Spinal cord (tissue), 9 donors: ENCODE measurements at regions not wholly inside any gene's neighbourhood (a gene's known extent, or its start where the extent isn't known, plus 50 kb on each side); places are given as distances from the start of the nearest gene placed in this dataset.
"Not testable (repeated sequence)": the region's sequence is repeated elsewhere in the genome, so short reads cannot be mapped to it uniquely, and the experiment has no call there.

Experiments used
- DNase-seq, 6 donors: peaks; one replicate each; pipeline versions ENCODE4 v3.0.0 to v3.0.0-alpha.2; 2013 to 2015; ENCODE audit warnings: low spot score in 6 of 6, low read depth in 4 of 6
- H3K27ac ChIP-seq: one replicate; pipeline ENCODE4 v1.5.1; 2013; ENCODE audit warnings: low read depth, low read length, control low read depth
- H3K27me3 ChIP-seq: one replicate; pipeline ENCODE4 v1.6.1; 2013; ENCODE audit warnings: low read length; ENCODE audit not compliant: control insufficient read depth, insufficient read depth
- H3K36me3 ChIP-seq: one replicate; pipeline ENCODE4 v1.6.1; 2013; ENCODE audit warnings: low read length; ENCODE audit not compliant: control insufficient read depth, insufficient read depth
- H3K4me1 ChIP-seq: one replicate; pipeline ENCODE4 v1.6.1; 2013; ENCODE audit warnings: low read length; ENCODE audit not compliant: control insufficient read depth, insufficient read depth
- H3K4me3 ChIP-seq: one replicate; pipeline ENCODE4 v1.5.1; 2013; ENCODE audit warnings: low read depth, low read length, control low read depth
- H3K9me3 ChIP-seq: one replicate; pipeline ENCODE4 v1.6.1; 2013; ENCODE audit warnings: low read length; ENCODE audit not compliant: control insufficient read depth, insufficient read depth
- WGBS: methylation state at CpG from one replicate; pipeline ENCODE4 v1.1.5; 2013; ENCODE audit warnings: missing lambda C conversion rate; ENCODE audit not compliant: insufficient coverage; 5-methylcytosine and 5-hydroxymethylcytosine counted together
- donor health status: healthy.

- no peak overlapping the region for H3K4me3 ChIP-seq
- no peaks in the 10 kb centered on the region for H3K9me3 ChIP-seq
- no peak for DNase-seq
- H3K36me3 ChIP-seq = no peaks in the 10 kb centered on the region
- no peaks in the 10 kb centered on the region for H3K27me3 ChIP-seq
- no peak overlapping the region for H3K27ac ChIP-seq
- WGBS = no CpG with 5 or more reads among the region's 1 CpG
- no peaks in the 10 kb centered on the region for H3K4me1 ChIP-seq
Observed at GRCh38 chr5:21424907-21425306, 1428.2 kb downstream of the CDH12 start.

GRCh38 chr5:21419383-21419782 is 1431.4 kb upstream of the CDH18 start:
- H3K36me3 ChIP-seq = no peaks in the 10 kb centered on the region
- H3K4me3 ChIP-seq = no peak overlapping the region
- H3K9me3 ChIP-seq = no peaks in the 10 kb centered on the region
- H3K4me1 ChIP-seq = no peaks in the 10 kb centered on the region
- H3K27me3 ChIP-seq = no peaks in the 10 kb centered on the region
- H3K27ac ChIP-seq = no peak overlapping the region
- no peak for DNase-seq

GRCh38 chr5:21402089-21402488 is 1414.1 kb upstream of the CDH18 start:
- not testable (repeated sequence) for H3K36me3 ChIP-seq, H3K27ac ChIP-seq, DNase-seq, H3K4me3 ChIP-seq, H3K9me3 ChIP-seq, H3K4me1 ChIP-seq, H3K27me3 ChIP-seq

- DNase-seq = no peak
- Histone ChIP-seq H3K4me3 (no peak overlapping the region), H3K36me3 (no peaks in the 10 kb centered on the region), H3K9me3 (no peaks in the 10 kb centered on the region), H3K27ac (no peak overlapping the region), H3K4me1 (no peaks in the 10 kb centered on the region), H3K27me3 (no peaks in the 10 kb centered on the region)
- 56% methylated on average over 3 of the region's 3 CpGs for WGBS
Observed at GRCh38 chr5:21398511-21398910, 1410.5 kb upstream of the CDH18 start.

GRCh38 chr5:21397693-21398092 is 1409.7 kb upstream of the CDH18 start:
- WGBS = no CpG with 5 or more reads among the region's 2 CpGs
- H3K4me3 ChIP-seq = no peak overlapping the region
- no peaks in the 10 kb centered on the region for H3K27me3 ChIP-seq
- H3K4me1 ChIP-seq = no peaks in the 10 kb centered on the region
- H3K36me3 ChIP-seq = no peaks in the 10 kb centered on the region
- DNase-seq = no peak
- no peak overlapping the region for H3K27ac ChIP-seq
- no peaks in the 10 kb centered on the region for H3K9me3 ChIP-seq

GRCh38 chr5:21391506-21391905 is 1403.5 kb upstream of the CDH18 start:
- Histone ChIP-seq H3K9me3 (no peaks in the 10 kb centered on the region), H3K4me1 (no peaks in the 10 kb centered on the region), H3K27ac (no peak overlapping the region), H3K4me3 (no peak overlapping the region), H3K36me3 (no peaks in the 10 kb centered on the region), H3K27me3 (no peaks in the 10 kb centered on the region)
- WGBS = no CpG with 5 or more reads among the region's 1 CpG
- peak in 1 of 6 donors; percentile 24 for DNase-seq

- H3K27me3 ChIP-seq, H3K9me3 ChIP-seq, H3K36me3 ChIP-seq, DNase-seq, H3K4me3 ChIP-seq, H3K4me1 ChIP-seq, H3K27ac ChIP-seq: not testable (repeated sequence)
Observed at GRCh38 chr5:21360754-21361153, 1372.8 kb upstream of the CDH18 start.

- not testable (repeated sequence) for H3K27ac ChIP-seq, H3K27me3 ChIP-seq, H3K9me3 ChIP-seq, H3K4me1 ChIP-seq, H3K36me3 ChIP-seq, H3K4me3 ChIP-seq
- DNase-seq = peak in 2 of 6 donors; percentile 0 to 1
- WGBS = no CpG with 5 or more reads among the region's 3 CpGs
Observed at GRCh38 chr5:21341948-21342261, 1353.9 kb upstream of the CDH18 start.

- DNase-seq = peak in 1 of 6 donors; percentile 2
- not testable (repeated sequence) for H3K4me3 ChIP-seq, H3K9me3 ChIP-seq, H3K27me3 ChIP-seq, H3K4me1 ChIP-seq, H3K36me3 ChIP-seq, H3K27ac ChIP-seq
- WGBS = no CpG with 5 or more reads among the region's 68 CpGs
Observed at GRCh38 chr5:21341203-21341947, 1353.4 kb upstream of the CDH18 start.

- H3K36me3 ChIP-seq, DNase-seq, H3K4me3 ChIP-seq, H3K27ac ChIP-seq, H3K4me1 ChIP-seq, H3K9me3 ChIP-seq, H3K27me3 ChIP-seq: not testable (repeated sequence)
- no CpG with 5 or more reads among the region's 3 CpGs for WGBS
Observed at GRCh38 chr5:21340233-21340632, 1352.2 kb upstream of the CDH18 start.
